ENCODE measurements at regions not wholly inside any gene's neighbourhood (a gene's known extent, or its start where the extent isn't known, plus 50 kb on each side); places are given as distances from the start of the nearest gene placed in this dataset.

GRCh38 chr1:201602413-201603265 lies 63.7 kb downstream of the NAV1 start:
- DNase-seq, result peak in 1 of 7 donors; percentile 70
- WGBS, 4 donors, result 77 to 86% (median 84%) methylated on average over 7 of the region's 7 CpGs
- Histone ChIP-seq H3K9me3 (replicated peaks in 1 of 3) (no peaks in the 10 kb centered on the region), H3K27ac (no peak overlapping the region), H3K4me1 (replicated peaks in 1 of 2) (peaks cover 0 to 20% of the 10 kb centered on the region in 2 donors), H3K27me3 (no peaks in the 10 kb centered on the region), H3K36me3 (replicated peaks in 1 of 2) (no peaks in the 10 kb centered on the region), H3K4me3 (no peak overlapping the region)
- TF ChIP-seq POLR2A (IDR thresholded peaks at IDR 0.05) (no peak), CTCF (IDR thresholded peaks at IDR 0.05) (no peak)
- intact Hi-C loops (cut with DNase I), result no loop called here

GRCh38 chr1:201603613-201604232 lies 64.8 kb downstream of the NAV1 start:
- Histone ChIP-seq H3K4me3 (no peak overlapping the region), H3K27ac (no peak overlapping the region), H3K36me3 (replicated peaks in 1 of 2) (no peaks in the 10 kb centered on the region), H3K9me3 (replicated peaks in 1 of 3) (no peaks in the 10 kb centered on the region), H3K27me3 (no peaks in the 10 kb centered on the region), H3K4me1 (replicated peaks in 1 of 2) (peaks cover 0 to 9% of the 10 kb centered on the region in 2 donors)
- WGBS, 4 donors, result 61 to 65% (median 63%) methylated on average over 8 of the region's 8 CpGs
- intact Hi-C loops (cut with DNase I), result no loop called here
- DNase-seq, result no peak
- TF ChIP-seq CTCF (IDR thresholded peaks at IDR 0.05) (no peak), POLR2A (IDR thresholded peaks at IDR 0.05) (no peak)

GRCh38 chr1:201605385-201606010 lies 66.6 kb downstream of the NAV1 start:
- intact Hi-C loops (cut with DNase I), result no loop called here
- no peak for DNase-seq

More at GRCh38 chr1:201605385-201606010, 66.6 kb downstream of the NAV1 start:
- no peaks in the 10 kb centered on the region for H3K36me3 ChIP-seq (replicated peaks in 1 of 2)
- WGBS, 4 donors, result 41 to 54% (median 51%) methylated on average over 3 of the region's 3 CpGs
- H3K4me1 ChIP-seq (replicated peaks in 1 of 2), result peaks cover 0 to 9% of the 10 kb centered on the region in 2 donors
- no peaks in the 10 kb centered on the region for H3K9me3 ChIP-seq (replicated peaks in 1 of 3)
- no peaks in the 10 kb centered on the region for H3K27me3 ChIP-seq
- no peak overlapping the region for H3K27ac ChIP-seq
- TF ChIP-seq POLR2A (IDR thresholded peaks at IDR 0.05) (no peak), CTCF (IDR thresholded peaks at IDR 0.05) (no peak)
- no peak overlapping the region for H3K4me3 ChIP-seq
